Vagina (tissue), 2 donors: ENCODE measurements at regions not wholly inside any gene's neighbourhood (a gene's known extent, or its start where the extent isn't known, plus 50 kb on each side); places are given as distances from the start of the nearest gene placed in this dataset.

ENCODE experiments used
- POLR2A ChIP-seq, 2 donors: fragments of 450-650 bp; IDR thresholded peaks; one replicate each; pipeline ENCODE4 v1.6.1; 2017; ENCODE audit warnings: antibody characterized with exemption in 2 of 2, mild to moderate bottlenecking in 2 of 2, moderate library complexity in 2 of 2
- TF ChIP-seq, protein P1 (sequence below), 3 experiments: fragments of 450-650 bp in 2 of 3; fragments of 200-600 bp in 1 of 3; sonication (generic) in 1 of 3; IDR thresholded peaks; one replicate each; pipeline ENCODE4 v1.5.1; 2017 to 2019; ENCODE audit warnings: antibody characterized with exemption in 3 of 3, mild to moderate bottlenecking in 2 of 3, moderate library complexity in 2 of 3

DNA sequence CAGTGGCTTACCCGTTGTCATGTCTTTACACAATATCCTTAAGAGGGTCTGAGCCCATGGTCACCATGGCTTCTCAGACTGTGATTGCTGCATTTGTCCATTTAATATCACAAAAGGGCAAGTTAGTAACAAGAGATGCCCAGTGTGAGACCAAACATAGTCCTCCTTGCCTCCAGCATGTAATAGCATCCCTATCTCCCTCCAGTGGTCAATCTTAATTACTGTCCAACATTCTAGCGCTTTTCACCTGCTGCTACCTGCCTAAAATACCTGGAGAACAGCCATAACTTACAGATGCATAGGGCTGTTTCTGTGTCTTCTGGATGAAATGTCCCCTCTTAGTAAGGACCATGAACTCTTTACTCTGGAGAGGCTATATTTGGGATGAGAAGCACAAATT, 267.2 kb upstream of the DAB2 start:
- TF ChIP-seq, protein P1, sequence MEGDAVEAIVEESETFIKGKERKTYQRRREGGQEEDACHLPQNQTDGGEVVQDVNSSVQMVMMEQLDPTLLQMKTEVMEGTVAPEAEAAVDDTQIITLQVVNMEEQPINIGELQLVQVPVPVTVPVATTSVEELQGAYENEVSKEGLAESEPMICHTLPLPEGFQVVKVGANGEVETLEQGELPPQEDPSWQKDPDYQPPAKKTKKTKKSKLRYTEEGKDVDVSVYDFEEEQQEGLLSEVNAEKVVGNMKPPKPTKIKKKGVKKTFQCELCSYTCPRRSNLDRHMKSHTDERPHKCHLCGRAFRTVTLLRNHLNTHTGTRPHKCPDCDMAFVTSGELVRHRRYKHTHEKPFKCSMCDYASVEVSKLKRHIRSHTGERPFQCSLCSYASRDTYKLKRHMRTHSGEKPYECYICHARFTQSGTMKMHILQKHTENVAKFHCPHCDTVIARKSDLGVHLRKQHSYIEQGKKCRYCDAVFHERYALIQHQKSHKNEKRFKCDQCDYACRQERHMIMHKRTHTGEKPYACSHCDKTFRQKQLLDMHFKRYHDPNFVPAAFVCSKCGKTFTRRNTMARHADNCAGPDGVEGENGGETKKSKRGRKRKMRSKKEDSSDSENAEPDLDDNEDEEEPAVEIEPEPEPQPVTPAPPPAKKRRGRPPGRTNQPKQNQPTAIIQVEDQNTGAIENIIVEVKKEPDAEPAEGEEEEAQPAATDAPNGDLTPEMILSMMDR (IDR thresholded peaks at IDR 0.05) = no peak
- no peak for TF ChIP-seq POLR2A (IDR thresholded peaks at IDR 0.05)
